KBM-7 (cell line): ENCODE measurements at regions not wholly inside any gene's neighbourhood (a gene's known extent, or its start where the extent isn't known, plus 50 kb on each side); places are given as distances from the start of the nearest gene placed in this dataset.
"Not testable (repeated sequence)": the region's sequence is repeated elsewhere in the genome, so short reads cannot be mapped to it uniquely, and the experiment has no call there.

Experiments
- DNase-seq: peaks from one replicate; pipeline ENCODE4 v3.0.0-alpha.2; 2015
- in situ Hi-C: fragments of 300-500 bp; cut with MboI; formaldehyde crosslinking; loops from 2 replicates; pipeline ENCODE4 v1.14.3; 2020; ENCODE audit warnings: low sequenced_read_pairs, low pct_unique_long_range_greater_than_20kb, mixed read lengths

- in situ Hi-C loops: no loop called here
- DNase-seq: no peak
Observed at GRCh38 chr15:69548395-69549180, 96.0 kb downstream of the RPLP1 start.

DNA sequence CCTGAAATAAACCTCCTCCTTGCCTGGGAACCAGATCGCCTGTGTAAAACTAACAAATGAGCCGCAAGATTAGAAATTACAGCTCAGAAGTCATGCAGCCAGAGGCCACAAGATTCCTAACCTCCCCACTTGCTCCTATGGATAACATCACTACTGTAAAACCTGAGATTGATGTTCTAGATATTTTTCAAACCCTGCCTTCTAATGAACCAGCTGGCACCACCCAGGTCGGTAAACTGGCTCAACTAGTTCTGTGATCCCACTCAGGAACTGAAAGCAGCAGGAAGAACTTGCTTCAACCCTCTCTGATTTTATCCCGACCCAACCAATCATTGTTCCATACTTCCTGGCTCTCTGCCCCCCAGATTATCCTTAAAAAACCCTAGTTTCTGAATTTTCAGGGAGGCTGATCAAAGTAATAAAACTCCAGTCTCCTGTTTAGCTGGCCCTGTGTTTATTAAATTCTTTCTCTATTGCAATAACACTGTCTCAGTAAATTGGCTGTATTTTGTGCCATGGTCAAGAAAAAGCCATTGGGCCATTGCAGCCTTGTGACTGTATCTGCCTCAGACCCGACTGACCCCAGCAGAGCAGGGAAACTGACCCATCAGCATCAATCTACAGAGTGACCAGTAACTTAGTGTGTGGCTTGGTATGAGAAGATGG is 98.9 kb downstream of the RPLP1 start:
- no peak for DNase-seq
- in situ Hi-C loops: no loop called here

- no peak for DNase-seq
- in situ Hi-C loops: no loop called here
Observed at GRCh38 chr15:69552057-69552815, 99.6 kb downstream of the RPLP1 start.

- in situ Hi-C loops: no loop called here
- no peak for DNase-seq
Observed at GRCh38 chr15:69553686-69554085, 101.1 kb downstream of the RPLP1 start.

- no peak for DNase-seq
- in situ Hi-C loops: no loop called here
Observed at GRCh38 chr15:69554279-69554961, 101.8 kb downstream of the RPLP1 start.

DNA sequence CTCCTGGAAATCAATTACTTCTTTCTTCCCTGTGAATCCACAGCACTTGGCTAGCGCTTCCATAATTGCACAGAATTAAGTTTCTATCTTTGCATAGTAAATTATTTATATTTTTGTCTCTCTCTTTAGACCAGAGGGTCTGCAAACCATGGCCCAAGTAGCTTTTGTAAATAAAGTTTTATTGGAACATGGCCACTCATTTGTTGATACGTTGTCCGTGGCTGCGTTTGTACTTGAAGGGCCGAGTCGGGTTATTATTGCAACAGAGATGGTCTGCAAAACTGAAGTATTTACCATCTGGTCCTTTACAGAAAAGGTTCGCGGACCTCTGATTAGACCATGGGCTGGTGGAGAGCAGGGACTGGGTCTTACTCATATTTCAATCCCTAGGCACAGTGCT is 102.5 kb downstream of the RPLP1 start:
- in situ Hi-C loops: no loop called here
- no peak for DNase-seq

- no peak for DNase-seq
- in situ Hi-C loops: no loop called here
Observed at GRCh38 chr15:69556344-69556743, 103.7 kb downstream of the RPLP1 start.

DNA sequence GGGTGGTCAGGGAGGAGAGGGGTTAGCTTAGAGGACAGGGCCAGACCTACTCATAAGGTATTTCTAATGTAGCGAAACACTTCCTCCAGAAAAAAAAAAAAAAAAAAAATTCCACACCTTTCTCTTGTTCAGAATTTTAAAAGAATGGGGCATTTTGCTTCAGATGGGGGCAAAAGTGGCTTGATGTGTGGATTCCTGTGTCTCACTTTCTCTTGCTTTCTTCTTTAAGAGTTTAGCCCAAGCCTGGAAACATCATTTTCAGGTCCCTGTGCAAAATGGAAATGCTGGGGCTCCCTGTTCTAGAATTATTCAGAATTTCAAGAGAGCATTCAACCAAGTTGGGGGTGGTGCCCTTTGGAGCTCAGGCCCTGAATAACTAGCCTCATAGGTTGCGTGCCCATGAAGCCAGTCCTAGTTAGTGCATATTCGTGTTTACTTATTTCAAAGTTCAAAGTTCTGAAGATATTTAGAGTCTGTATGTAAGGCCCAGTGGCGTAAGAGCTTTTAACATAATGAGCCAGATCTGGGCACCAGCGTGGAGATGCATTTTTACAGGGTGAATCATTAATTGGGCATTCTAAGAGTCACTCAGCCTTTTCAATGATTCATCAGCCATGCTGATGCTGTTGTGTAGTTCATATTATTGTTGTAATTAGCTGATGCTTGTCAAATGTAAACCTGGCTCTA is 104.5 kb downstream of the RPLP1 start:
- DNase-seq: no peak
- in situ Hi-C loops: no loop called here

DNA sequence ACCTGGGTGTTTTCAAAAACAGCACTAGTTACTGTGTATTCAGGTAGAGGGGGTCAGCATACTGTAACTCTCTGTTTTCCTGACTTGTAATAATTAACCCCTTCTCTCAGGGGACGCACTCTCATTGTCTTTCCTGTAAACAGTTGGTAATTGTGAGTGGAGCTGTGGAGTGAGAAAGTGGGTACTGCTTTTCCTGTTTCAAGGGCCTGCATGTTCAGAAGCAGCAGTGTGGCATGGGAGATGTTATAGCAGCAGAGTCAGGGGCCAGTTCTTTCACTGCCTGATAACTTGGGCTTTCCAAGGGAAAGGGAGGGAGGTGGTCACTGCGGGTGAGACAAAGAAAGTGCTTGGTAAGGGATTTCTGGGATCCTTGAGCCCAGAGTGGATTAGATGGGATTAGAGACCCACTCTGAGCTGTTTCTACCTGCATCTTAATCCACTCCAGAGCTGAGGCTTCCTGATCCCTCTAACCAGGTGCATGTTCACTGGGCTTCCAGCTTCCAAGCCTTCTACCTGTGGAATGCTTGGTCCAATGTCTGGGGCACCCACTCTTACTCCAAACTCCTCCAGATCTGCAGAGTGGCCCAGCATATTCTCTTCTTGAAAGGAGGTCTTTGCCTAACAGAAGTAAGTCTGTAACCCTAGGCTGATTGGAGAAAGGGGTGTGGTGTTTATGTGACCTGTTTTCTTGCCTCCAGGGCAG is 105.2 kb downstream of the RPLP1 start:
- in situ Hi-C loops: no loop called here
- no peak for DNase-seq

GRCh38 chr15:69559440-69560190 is 107.0 kb downstream of the RPLP1 start:
- in situ Hi-C loops: no loop called here

DNA sequence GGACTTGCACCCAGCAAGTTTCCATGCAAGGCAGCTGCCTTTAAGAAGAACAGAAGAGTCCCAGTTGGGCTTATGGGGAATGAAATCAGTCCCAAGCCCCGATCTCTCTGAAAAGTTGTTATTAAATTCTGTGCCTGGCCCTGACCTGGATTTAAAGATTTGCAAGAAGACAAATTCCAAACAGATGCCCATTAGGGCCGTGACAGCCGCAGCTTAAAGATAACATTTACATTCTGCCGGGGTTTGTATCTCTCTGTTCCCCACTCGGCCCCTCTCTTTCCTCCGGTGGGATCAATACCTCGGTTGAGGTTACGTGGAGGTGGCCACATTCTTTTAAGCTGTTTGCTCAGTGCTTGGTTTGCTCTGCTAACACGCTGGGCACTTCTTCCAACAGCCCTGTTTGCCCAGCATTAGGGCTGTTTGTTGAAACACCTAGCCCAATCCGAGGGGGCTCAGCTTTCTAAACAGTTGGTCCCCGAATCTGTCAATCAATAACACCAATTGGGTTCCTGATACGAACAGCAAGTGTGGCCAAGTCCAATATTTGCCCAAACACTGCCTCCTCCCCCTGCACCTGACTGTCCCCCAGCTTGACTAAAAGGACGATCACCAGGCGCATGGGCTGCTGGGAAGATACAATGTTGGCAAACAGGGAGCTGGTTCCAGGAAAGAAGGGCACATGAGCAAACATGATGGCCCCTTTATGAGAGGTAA is 108.6 kb downstream of the RPLP1 start:
- no peak for DNase-seq
- in situ Hi-C loops: no loop called here

More at GRCh38 chr15:69559440-69560190, 107.0 kb downstream of the RPLP1 start:
- DNase-seq: no peak

DNA sequence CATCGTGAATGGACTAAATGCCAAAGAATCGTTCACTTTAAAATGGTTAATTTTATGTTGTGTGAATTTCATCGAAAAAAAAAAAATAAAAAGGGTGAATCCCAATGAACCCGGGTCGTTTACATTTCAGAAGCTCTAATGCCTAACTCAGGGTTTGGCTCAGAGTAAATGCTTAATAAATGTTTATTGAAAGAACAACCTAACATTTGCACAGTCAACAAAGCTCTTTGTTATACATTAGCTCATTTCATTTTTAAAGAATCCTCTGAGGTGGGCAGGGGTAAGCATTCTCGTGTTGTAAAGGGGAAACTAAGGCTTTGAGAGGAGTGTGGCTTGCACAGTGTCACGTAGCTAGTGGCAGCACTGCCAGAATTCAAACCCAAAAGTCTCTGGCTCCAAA is 109.5 kb downstream of the RPLP1 start:
- in situ Hi-C loops: no loop called here

GRCh38 chr15:69562564-69562963 is 109.9 kb downstream of the RPLP1 start:
- in situ Hi-C loops: no loop called here
- DNase-seq: no peak

More for the DNA sequence above, 109.5 kb downstream of the RPLP1 start:
- no peak for DNase-seq

- no peak for DNase-seq
- in situ Hi-C loops: no loop called here
Observed at GRCh38 chr15:69565066-69565655, 112.5 kb downstream of the RPLP1 start.

- DNase-seq, in situ Hi-C loops: not testable (repeated sequence)
Observed at GRCh38 chr15:69567238-69567760, 114.7 kb downstream of the RPLP1 start.

DNA sequence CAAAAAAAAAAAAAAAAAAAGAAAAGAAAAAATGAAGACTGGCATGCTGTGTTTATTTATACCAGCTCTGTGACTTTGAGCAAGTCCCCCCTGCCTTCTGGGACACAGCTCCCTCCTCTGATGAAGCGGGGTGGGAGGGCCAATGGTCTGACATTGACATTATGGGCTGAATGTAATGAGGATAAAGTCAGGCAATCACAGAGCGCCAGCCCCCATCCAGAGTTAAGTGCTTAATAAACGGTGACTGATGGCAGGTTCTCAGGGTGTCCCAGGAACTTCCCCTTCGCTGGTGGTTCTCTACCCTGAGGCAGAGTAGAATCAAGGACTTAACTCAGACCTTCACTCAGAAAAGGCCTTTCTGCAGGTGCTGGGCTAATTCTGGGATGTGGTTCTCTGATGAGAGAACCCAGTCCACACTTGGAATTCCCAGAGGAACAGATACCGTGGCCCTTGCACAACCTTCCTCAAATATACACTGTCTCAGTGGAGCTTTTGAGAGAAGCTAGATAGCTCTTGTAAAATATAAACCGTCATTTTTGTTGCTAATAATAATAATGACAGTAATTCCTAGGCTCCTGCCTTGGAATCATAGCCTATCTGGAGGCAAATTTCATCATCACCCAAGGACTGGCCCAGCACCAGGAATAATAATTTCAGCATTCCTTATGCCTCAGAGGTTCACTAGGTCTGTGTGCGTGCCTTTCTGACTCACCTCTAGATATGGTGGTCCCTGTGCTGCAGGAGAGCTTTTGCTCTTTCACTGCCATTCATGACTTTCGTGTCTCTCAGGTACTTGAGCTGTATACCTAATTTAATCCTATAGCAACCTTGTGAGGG is 115.8 kb downstream of the RPLP1 start:
- DNase-seq: no peak
- in situ Hi-C loops: no loop called here
